T-cell (primary cell): ENCODE measurements at regions not wholly inside any gene's neighbourhood (a gene's known extent, or its start where the extent isn't known, plus 50 kb on each side); places are given as distances from the start of the nearest gene placed in this dataset.
A peak's percentile ranks its signal among the peaks of the same experiment; 100 is the strongest.

Source experiments
- ATAC-seq, 4 experiments: fragments of 200-7000 bp in 3 of 4; fragments of 150-1000 bp in 1 of 4; cut with Tn5 transposase; replicated peaks in 1 of 4; 1 replicate in 3 of 4; 2 replicates in 1 of 4; pipeline ENCODE4 v1.10.0; 2021; ENCODE audit warnings: moderate library complexity in 3 of 4, mild to moderate bottlenecking in 2 of 4, moderate number of reproducible peaks in 1 of 4
- CTCF ChIA-PET, 2 donors: fragments of 300-600 bp; sonication (Branson Sonifier 250); formaldehyde crosslinking; loops; one replicate each; lab custom pipeline; 2022; ENCODE audit warnings: antibody characterized with exemption in 2 of 2; lab: Charles Lee
- POLR2A ChIA-PET, 2 donors: fragments of 300-600 bp; sonication (Branson Sonifier 250); formaldehyde crosslinking; loops; one replicate each; lab custom pipeline; 2022; ENCODE audit warnings: antibody characterized with exemption in 2 of 2; lab: Charles Lee
- DNase-seq, 35 experiments: peaks; one replicate each; pipeline versions ENCODE4 v3.0.0 to v3.0.0-alpha.2; 2013 to 2023
- H3K27ac ChIP-seq: one replicate; pipeline ENCODE4 v1.5.1; 2013; ENCODE audit warnings: low read length
- H3K27me3 ChIP-seq, 2 experiments: replicated peaks in 1 of 2; 1 replicate in 1 of 2; 2 replicates in 1 of 2; pipeline versions ENCODE4 v1.6.1 to v1.7.0; 2013; ENCODE audit warnings: low read length in 1 of 2, mixed read lengths in 1 of 2; ENCODE audit not compliant: control insufficient read depth in 2 of 2, insufficient read depth in 2 of 2; ENCODE audit errors: extremely low read depth in 1 of 2
- H3K36me3 ChIP-seq, 2 donors: 1 replicate in 1 of 2; 2 replicates in 1 of 2; pipeline versions ENCODE4 v1.6.1 to v1.7.0; 2013; ENCODE audit warnings: low read length in 1 of 2; ENCODE audit not compliant: control insufficient read depth in 2 of 2, insufficient read depth in 1 of 2; ENCODE audit errors: extremely low read depth in 1 of 2
- H3K4me1 ChIP-seq, 2 experiments: 1 replicate in 1 of 2; 2 replicates in 1 of 2; pipeline versions ENCODE4 v1.6.1 to v1.7.0; 2013; ENCODE audit warnings: low read length in 2 of 2, mixed read lengths in 1 of 2; ENCODE audit not compliant: insufficient read depth in 2 of 2, control insufficient read depth in 1 of 2; ENCODE audit errors: extremely low read depth in 1 of 2
- H3K4me3 ChIP-seq, 2 donors: 1 replicate in 1 of 2; 2 replicates in 1 of 2; pipeline versions ENCODE4 v1.5.1 to v1.7.0; 2013; ENCODE audit warnings: mild to moderate bottlenecking in 2 of 2, low read length in 1 of 2, moderate library complexity in 1 of 2; ENCODE audit not compliant: control insufficient read depth in 1 of 2; ENCODE audit errors: extremely low read depth in 1 of 2
- H3K9me3 ChIP-seq: 2 replicates; pipeline ENCODE4 v1.7.0; 2013
- H3K27ac Mint-ChIP-seq, 2 donors: one replicate each; pipeline ENCODE4 v1.8.0; 2020 to 2021; ENCODE audit warnings: mild to moderate bottlenecking in 2 of 2, mixed read lengths in 2 of 2
- H3K27me3 Mint-ChIP-seq, 2 donors: one replicate each; pipeline ENCODE4 v1.8.0; 2021 to 2022; ENCODE audit warnings: mixed read lengths in 2 of 2
- H3K36me3 Mint-ChIP-seq: one replicate; pipeline ENCODE4 v1.8.0; 2021; ENCODE audit warnings: mixed read lengths
- H3K4me1 Mint-ChIP-seq, 3 donors: one replicate each; pipeline ENCODE4 v1.8.0; 2020 to 2022; ENCODE audit warnings: mixed read lengths in 3 of 3, mild to moderate bottlenecking in 1 of 3
- H3K4me3 Mint-ChIP-seq, 3 donors: one replicate each; pipeline ENCODE4 v1.8.0; 2020 to 2022; ENCODE audit warnings: mild to moderate bottlenecking in 3 of 3, mixed read lengths in 3 of 3, moderate library complexity in 3 of 3
- H3K9me3 Mint-ChIP-seq, 3 donors: one replicate each; pipeline ENCODE4 v1.8.0; 2020 to 2022; ENCODE audit warnings: mixed read lengths in 3 of 3
- WGBS: methylation state at CpG from one replicate; pipeline ENCODE4 v1.1.5; 2013; ENCODE audit warnings: missing lambda C conversion rate; ENCODE audit not compliant: insufficient coverage; 5-methylcytosine and 5-hydroxymethylcytosine counted together

GRCh38 chr6:137756788-137757187 lies 110.3 kb upstream of the TNFAIP3 start:
- DNase-seq (no peak), ATAC-seq (no peak)
- no peak overlapping the region for H3K4me3 ChIP-seq
- no peak overlapping the region for H3K27ac ChIP-seq
- H3K4me1 ChIP-seq: no peaks in the 10 kb centered on the region
- no peak overlapping the region for H3K4me3 Mint-ChIP-seq
- H3K36me3 Mint-ChIP-seq: no peaks in the 10 kb centered on the region
- H3K36me3 ChIP-seq: no peaks in the 10 kb centered on the region
- no peaks in the 10 kb centered on the region for H3K9me3 Mint-ChIP-seq
- H3K27ac Mint-ChIP-seq: no peak overlapping the region
- WGBS: no CpG with 5 or more reads among the region's 3 CpGs
- peaks cover 2 to 11% (median 8%) of the 10 kb centered on the region in 3 donors for H3K4me1 Mint-ChIP-seq
- peaks cover 0 to 3% of the 10 kb centered on the region in 2 experiments for H3K27me3 ChIP-seq
- no peaks in the 10 kb centered on the region for H3K9me3 ChIP-seq
- ChIA-PET CTCF (interaction anchor here in 1 of 2 donors (0.6 to 0.7 kb wide), 4 partner anchors 41 to 624 kb away, joined by 3 to 4 read pairs (median 3); no protein-coding TSS in a partner anchor), POLR2A (interaction anchor here in 1 of 2 donors (0.7 kb wide), 1 partner anchor 39 kb away, joined by 5 read pairs; no protein-coding TSS in a partner anchor)
- peaks cover 3 to 8% of the 10 kb centered on the region in 2 donors for H3K27me3 Mint-ChIP-seq

- H3K27me3 ChIP-seq: no peaks in the 10 kb centered on the region
- Mint-ChIP-seq H3K36me3 (no peaks in the 10 kb centered on the region), H3K27ac (no peak overlapping the region), H3K4me1 (peaks cover 7 to 19% (median 11%) of the 10 kb centered on the region in 3 donors), H3K27me3 (peaks cover 0 to 8% of the 10 kb centered on the region in 2 donors), H3K4me3 (no peak overlapping the region), H3K9me3 (no peaks in the 10 kb centered on the region)
- no peaks in the 10 kb centered on the region for H3K36me3 ChIP-seq
- no CpG with 5 or more reads among the region's 1 CpG for WGBS
- DNase-seq (no peak), ATAC-seq (no peak)
- H3K27ac ChIP-seq: no peak overlapping the region
- CTCF ChIA-PET: interaction anchor here in 1 of 2 donors (0.5 kb wide), 1 partner anchor 605 kb away, joined by 3 read pairs; no protein-coding TSS in a partner anchor
- POLR2A ChIA-PET: interaction anchor here in 1 of 2 donors (0.6 to 0.7 kb wide), 3 partner anchors 11 to 62 kb away, joined by 3 to 4 read pairs (median 3); no protein-coding TSS in a partner anchor
- no peak overlapping the region for H3K4me3 ChIP-seq
- no peaks in the 10 kb centered on the region for H3K9me3 ChIP-seq
- peaks cover 0 to 6% of the 10 kb centered on the region in 2 experiments for H3K4me1 ChIP-seq
These were observed 108.4 kb upstream of the TNFAIP3 start for GRCh38 chr6:137758661-137759060.

- Histone ChIP-seq H3K4me1 (peaks cover 0 to 6% of the 10 kb centered on the region in 2 experiments), H3K36me3 (no peaks in the 10 kb centered on the region), H3K9me3 (no peaks in the 10 kb centered on the region), H3K27me3 (no peaks in the 10 kb centered on the region), H3K4me3 (no peak overlapping the region), H3K27ac (no peak overlapping the region)
- POLR2A ChIA-PET: interaction anchor here (0.6 to 1.1 kb wide), 3 partner anchors 17 to 65 kb away, joined by 3 to 5 read pairs (median 3); no protein-coding TSS in a partner anchor
- H3K4me3 Mint-ChIP-seq: no peak overlapping the region
- no peak for ATAC-seq
- H3K9me3 Mint-ChIP-seq: no peaks in the 10 kb centered on the region
- H3K27ac Mint-ChIP-seq: no peak overlapping the region
- CTCF ChIA-PET: no interaction called here
- H3K36me3 Mint-ChIP-seq: no peaks in the 10 kb centered on the region
- peaks cover 0 to 8% of the 10 kb centered on the region in 2 donors for H3K27me3 Mint-ChIP-seq
- WGBS: no CpG with 5 or more reads among the region's 1 CpG
- peaks cover 7 to 16% (median 11%) of the 10 kb centered on the region in 3 donors for H3K4me1 Mint-ChIP-seq
- DNase-seq: no peak
These were observed 107.4 kb upstream of the TNFAIP3 start for GRCh38 chr6:137759624-137760023.

- Mint-ChIP-seq H3K36me3 (no peaks in the 10 kb centered on the region), H3K9me3 (no peaks in the 10 kb centered on the region), H3K27me3 (no peaks in the 10 kb centered on the region), H3K4me3 (no peak overlapping the region), H3K4me1 (peaks cover 7 to 11% (median 11%) of the 10 kb centered on the region in 3 donors), H3K27ac (no peak overlapping the region)
- WGBS: no CpG with 5 or more reads among the region's 1 CpG
- H3K4me3 ChIP-seq: no peak overlapping the region
- no peak overlapping the region for H3K27ac ChIP-seq
- DNase-seq (no peak), ATAC-seq (no peak)
- H3K4me1 ChIP-seq: peaks cover 0 to 6% of the 10 kb centered on the region in 2 experiments
- ChIA-PET POLR2A (interaction anchor here (0.6 to 1.1 kb wide), 4 partner anchors 63 to 343 kb away, joined by 3 to 6 read pairs (median 4); no protein-coding TSS in a partner anchor), CTCF (interaction anchor here in 1 of 2 donors (0.9 kb wide), 1 partner anchor 106 kb away, joined by 3 read pairs; the partner anchor contains the start of gene TNFAIP3)
- no peaks in the 10 kb centered on the region for H3K36me3 ChIP-seq
- H3K27me3 ChIP-seq: no peaks in the 10 kb centered on the region
- no peaks in the 10 kb centered on the region for H3K9me3 ChIP-seq
These were observed 106.0 kb upstream of the TNFAIP3 start for GRCh38 chr6:137761072-137761471.

GRCh38 chr6:137761487-137761886 lies 105.6 kb upstream of the TNFAIP3 start:
- Mint-ChIP-seq H3K4me1 (peaks cover 7 to 11% (median 11%) of the 10 kb centered on the region in 3 donors), H3K4me3 (no peak overlapping the region), H3K36me3 (no peaks in the 10 kb centered on the region), H3K27ac (no peak overlapping the region), H3K9me3 (no peaks in the 10 kb centered on the region), H3K27me3 (no peaks in the 10 kb centered on the region)
- Histone ChIP-seq H3K9me3 (no peaks in the 10 kb centered on the region), H3K4me3 (no peak overlapping the region), H3K27me3 (no peaks in the 10 kb centered on the region), H3K4me1 (peaks cover 0 to 6% of the 10 kb centered on the region in 2 experiments), H3K27ac (no peak overlapping the region), H3K36me3 (no peaks in the 10 kb centered on the region)
- DNase-seq: no peak
- WGBS: no CpG with 5 or more reads among the region's 2 CpGs
- POLR2A ChIA-PET: interaction anchor here (0.6 to 1.1 kb wide), 4 partner anchors 62 to 343 kb away, joined by 3 to 6 read pairs (median 4); no protein-coding TSS in a partner anchor
- CTCF ChIA-PET: interaction anchor here in 1 of 2 donors (0.9 kb wide), 1 partner anchor 105 kb away, joined by 3 read pairs; the partner anchor contains the start of gene TNFAIP3
- no peak for ATAC-seq

GRCh38 chr6:137762168-137763090 lies 104.6 kb upstream of the TNFAIP3 start:
- no peak overlapping the region for H3K27ac Mint-ChIP-seq
- DNase-seq (peak in 2 of 35 experiments; percentile 10 to 44), ATAC-seq (peak in 1 of 4 experiments; percentile 50)

More at GRCh38 chr6:137762168-137763090, 104.6 kb upstream of the TNFAIP3 start:
- H3K36me3 Mint-ChIP-seq: no peaks in the 10 kb centered on the region
- Histone ChIP-seq H3K27me3 (no peaks in the 10 kb centered on the region), H3K4me3 (no peak overlapping the region), H3K27ac (no peak overlapping the region), H3K9me3 (no peaks in the 10 kb centered on the region), H3K4me1 (peaks cover 0 to 6% of the 10 kb centered on the region in 2 experiments), H3K36me3 (no peaks in the 10 kb centered on the region)
- WGBS: 100% methylated on average over 1 of the region's 1 CpG
- ChIA-PET POLR2A (interaction anchor here in 1 of 2 donors (0.6 to 1.1 kb wide), 2 partner anchors 106 to 315 kb away, joined by 3 to 5 read pairs; no protein-coding TSS in a partner anchor), CTCF (interaction anchor here in 1 of 2 donors (0.9 kb wide), 1 partner anchor 104 kb away, joined by 3 read pairs; the partner anchor contains the start of gene TNFAIP3)
- H3K9me3 Mint-ChIP-seq: no peaks in the 10 kb centered on the region
- H3K27me3 Mint-ChIP-seq: no peaks in the 10 kb centered on the region
- H3K4me3 Mint-ChIP-seq: no peak overlapping the region
- H3K4me1 Mint-ChIP-seq: peaks cover 10 to 19% (median 16%) of the 10 kb centered on the region in 3 donors
